HuH-7 (cell line): ENCODE measurements at regions not wholly inside any gene's neighbourhood (a gene's known extent, or its start where the extent isn't known, plus 50 kb on each side); places are given as distances from the start of the nearest gene placed in this dataset.
"Not testable (repeated sequence)": the region's sequence is repeated elsewhere in the genome, so short reads cannot be mapped to it uniquely, and the experiment has no call there.

ENCODE experiments used
- DNase-seq: peaks from one replicate; pipeline ENCODE4 v3.0.0; 2011; ENCODE audit warnings: low spot score

DNA sequence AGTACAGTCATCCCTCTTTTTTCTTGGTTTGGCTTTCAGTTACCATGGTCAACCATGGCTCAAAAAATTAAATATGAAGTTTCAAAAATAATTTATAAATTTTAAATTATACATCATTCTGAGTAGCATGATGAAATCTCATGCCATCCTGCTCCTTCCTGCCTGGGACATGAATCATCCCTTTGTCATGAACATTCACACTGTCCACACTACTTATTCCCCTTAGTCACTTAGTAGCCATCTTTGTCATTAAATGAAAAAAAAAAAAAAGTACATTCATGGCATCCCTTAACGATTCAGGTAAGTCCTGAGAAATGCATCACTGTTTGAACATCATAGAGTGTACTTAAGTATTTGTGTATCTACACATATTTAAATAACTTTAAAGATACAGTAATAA lies 1046.3 kb downstream of the ROBO2 start:
- DNase-seq, result no peak

DNA sequence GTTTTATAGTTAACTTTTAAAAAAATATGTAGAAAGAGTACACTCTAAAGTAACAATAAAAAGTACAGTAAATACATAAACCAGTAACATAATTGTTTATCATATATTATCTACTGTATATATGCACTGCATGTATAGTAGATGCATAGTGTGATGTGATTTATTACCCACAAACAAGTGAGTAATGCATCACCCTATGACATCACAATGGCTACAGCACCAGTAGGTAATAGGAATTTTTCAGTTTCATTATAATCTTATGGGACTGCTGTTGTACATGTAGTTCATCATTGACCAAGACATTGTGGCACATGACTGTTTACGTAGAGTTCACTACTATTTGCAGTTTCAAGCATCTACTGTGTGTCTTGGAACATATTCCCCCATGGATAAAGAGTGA lies 1047.2 kb downstream of the ROBO2 start:
- no peak for DNase-seq

GRCh38 chr3:78088006-78088405 lies 1048.1 kb downstream of the ROBO2 start:
- no peak for DNase-seq

DNA sequence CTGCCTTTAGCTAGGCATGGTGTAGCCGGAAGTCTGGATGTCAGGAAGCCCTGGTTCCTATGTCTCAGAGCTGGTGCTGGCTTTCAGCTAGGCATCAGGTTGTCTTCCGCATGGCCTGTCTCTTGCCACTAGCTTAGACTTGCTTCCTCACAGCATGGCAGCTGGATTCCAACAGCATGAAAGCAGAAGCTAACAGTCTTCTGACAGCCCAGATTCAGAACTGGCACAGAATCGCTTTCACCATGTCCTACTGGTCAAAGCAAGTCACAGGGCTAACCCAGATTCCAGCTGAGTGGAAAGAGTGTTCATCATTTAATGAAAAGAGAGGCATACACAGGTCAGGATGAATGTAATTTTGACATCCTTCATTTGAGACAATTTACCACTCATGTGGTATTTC lies 1050.5 kb downstream of the ROBO2 start:
- no peak for DNase-seq

GRCh38 chr3:78091478-78092119 lies 1051.7 kb downstream of the ROBO2 start:
- DNase-seq, result no peak

- DNase-seq, result not testable (repeated sequence)
Measured at GRCh38 chr3:78092574-78092973, 1052.7 kb downstream of the ROBO2 start.

GRCh38 chr3:78096488-78097255 lies 1056.8 kb downstream of the ROBO2 start:
- no peak for DNase-seq

GRCh38 chr3:78098367-78098766 lies 1058.5 kb downstream of the ROBO2 start:
- no peak for DNase-seq

DNA sequence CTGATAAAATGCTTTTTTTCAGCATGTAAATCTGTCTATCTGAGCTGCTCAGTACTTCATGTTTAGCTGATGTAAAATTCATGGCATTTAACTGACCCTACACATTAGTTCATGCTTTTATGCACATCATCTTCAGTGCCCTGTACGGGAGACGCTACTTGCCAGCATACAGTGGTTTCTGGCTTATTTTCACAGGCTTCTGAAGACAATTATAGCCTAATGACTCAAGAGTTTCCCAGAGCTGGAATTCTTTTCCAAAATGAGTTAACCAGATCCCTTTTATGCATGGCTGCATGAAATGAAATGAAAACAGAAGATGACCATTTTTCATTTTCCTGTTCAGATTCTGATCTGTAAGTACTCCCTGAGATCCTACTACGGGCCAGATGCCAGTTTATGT lies 1061.5 kb downstream of the ROBO2 start:
- DNase-seq, result no peak

DNA sequence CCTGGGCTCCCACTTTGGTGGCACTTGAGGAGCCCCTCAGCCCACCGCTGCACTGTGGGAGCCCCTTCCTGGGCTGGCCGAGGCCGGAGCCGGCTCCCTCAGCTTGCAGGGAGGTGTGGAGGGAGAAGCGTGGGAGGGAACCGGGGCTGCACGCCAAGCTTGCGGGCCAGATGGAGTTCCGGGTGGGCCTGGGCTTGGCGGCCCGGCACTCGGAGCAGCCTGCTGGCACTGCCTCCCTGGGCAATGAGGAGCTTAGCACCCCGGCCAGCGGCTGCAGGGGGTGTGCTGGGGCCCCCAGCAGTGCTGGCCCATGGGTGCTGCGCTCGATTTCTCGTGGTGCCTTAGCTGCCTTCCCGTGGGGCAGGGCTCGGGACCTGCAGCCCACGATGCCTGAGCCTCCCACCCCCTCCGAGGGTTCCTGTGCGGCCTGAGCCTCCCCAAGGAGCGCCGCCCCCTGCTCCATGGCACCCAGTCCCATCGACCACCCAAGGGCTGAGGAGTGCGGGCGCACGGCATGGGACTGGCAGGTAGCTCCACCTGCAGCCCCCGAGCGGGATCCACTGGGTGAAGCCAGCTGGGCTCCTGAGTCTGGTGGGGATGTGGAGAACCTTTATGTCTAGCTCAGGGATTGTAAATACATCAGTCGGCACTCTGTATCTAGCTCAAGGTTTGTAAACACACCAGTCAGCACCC lies 1068.5 kb downstream of the ROBO2 start:
- not testable (repeated sequence) for DNase-seq

DNA sequence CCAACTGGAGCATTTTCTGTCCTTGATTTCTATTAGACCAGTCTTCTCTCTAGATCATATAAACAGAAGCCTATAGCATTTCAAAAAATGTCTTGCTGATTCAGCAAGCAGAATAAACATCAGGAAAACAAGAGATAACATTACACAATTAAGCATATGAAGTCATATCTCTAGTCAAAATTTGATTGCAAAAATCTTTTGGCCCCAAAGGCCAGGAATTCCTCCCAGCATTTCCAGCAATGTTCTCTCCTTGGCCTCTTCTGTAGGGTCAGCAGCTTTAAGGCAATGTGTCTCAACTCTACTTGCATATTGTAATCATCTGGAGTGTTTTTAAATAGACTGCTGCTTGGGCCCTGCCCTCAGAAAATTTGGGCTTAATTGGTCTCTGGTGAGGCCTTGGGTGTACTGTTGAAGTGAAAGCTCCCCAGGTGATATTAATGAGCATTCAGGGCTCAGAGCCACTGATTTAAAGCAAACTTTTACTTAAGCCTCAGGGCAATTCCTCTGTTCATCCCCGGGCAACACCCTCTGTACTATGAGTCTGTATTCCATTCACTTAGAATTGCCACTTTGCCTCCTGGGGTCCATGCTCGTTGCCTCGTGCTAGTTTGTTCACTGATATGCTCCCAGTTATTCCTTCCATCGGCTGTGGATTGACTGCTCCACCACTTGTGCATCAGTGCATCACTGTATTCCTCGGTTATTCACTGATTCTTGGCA lies 1072.6 kb downstream of the ROBO2 start:
- DNase-seq, result no peak

DNA sequence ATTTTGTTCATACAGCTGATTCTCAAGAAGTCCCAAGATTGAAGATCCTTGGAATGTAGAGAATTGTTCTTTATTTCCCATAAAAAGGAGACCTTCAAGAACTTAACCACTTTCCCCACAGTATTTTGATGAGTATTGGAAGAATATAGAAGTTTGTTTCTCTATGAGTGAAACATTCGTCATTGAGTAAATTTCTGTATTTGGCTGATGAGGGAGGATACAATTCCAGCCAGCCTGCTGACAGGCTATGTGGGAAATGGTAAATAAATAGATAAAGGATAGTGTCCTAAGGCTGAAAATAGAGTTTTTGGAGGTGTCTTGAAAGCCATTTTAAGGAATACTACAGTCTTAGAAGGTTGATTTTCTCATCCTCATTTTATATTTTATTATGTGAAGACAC lies 1076.1 kb downstream of the ROBO2 start:
- no peak for DNase-seq

GRCh38 chr3:78116874-78117273 lies 1077.0 kb downstream of the ROBO2 start:
- DNase-seq, result no peak

GRCh38 chr3:78123058-78123457 lies 1083.2 kb downstream of the ROBO2 start:
- DNase-seq, result no peak

GRCh38 chr3:78129707-78130106 lies 1089.8 kb downstream of the ROBO2 start:
- no peak for DNase-seq

GRCh38 chr3:78130741-78131290 lies 1090.9 kb downstream of the ROBO2 start:
- no peak for DNase-seq

- no peak for DNase-seq
Measured at GRCh38 chr3:78134496-78134895, 1094.6 kb downstream of the ROBO2 start.

DNA sequence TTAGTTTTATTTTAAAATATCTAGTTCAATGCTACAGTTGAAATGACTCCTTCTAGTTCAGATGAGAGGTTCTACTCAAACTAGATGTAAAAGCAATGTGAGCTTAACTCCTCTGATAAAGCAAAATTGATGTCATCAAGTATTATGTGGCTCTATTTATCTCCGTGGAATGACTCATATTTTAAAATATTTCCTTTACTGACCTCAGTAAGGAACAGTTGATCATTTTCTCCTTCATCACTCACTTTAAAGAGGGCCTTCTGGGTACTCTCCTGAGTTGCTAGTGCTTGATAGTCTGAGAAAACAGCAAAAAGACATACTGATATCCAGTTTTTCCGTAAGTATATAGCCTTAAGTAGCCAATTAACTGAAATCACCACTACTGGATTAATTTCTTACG lies 1099.3 kb downstream of the ROBO2 start:
- no peak for DNase-seq

DNA sequence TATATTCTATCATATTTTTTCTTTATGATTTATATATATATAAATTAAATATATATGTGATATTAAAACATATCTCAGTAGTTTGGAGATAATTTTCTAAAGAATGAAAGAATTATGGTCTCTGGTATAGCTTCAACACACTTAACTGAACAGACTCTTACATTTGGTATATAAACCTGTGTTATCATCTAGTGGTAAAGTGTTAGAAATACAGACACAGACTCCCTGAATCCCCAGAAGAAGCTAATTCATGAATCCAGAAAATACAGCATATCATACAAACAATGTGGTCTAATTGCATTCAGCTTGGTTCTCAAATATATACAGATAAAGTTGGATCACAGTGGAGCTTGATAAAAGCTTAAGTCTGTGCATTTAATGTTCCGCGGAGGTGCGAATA lies 1100.4 kb downstream of the ROBO2 start:
- DNase-seq, result no peak

DNA sequence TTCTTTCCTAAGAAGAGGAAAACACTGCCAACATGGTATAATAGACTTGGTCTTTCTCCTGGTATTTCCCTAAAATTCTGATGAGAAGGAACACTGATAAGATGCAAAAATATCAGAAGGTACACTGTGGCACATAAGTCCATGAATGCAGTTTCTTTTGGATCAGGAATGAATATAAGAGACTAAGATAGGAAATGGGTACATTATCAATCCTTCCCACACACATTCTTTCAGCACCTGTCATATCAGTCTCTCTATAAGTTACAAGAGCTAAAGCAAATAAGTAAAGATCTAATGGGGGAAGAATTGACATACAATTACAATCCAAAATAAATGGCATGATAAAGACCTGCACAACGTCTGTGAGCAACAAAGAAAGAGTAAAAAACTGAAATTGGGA lies 1101.0 kb downstream of the ROBO2 start:
- no peak for DNase-seq

DNA sequence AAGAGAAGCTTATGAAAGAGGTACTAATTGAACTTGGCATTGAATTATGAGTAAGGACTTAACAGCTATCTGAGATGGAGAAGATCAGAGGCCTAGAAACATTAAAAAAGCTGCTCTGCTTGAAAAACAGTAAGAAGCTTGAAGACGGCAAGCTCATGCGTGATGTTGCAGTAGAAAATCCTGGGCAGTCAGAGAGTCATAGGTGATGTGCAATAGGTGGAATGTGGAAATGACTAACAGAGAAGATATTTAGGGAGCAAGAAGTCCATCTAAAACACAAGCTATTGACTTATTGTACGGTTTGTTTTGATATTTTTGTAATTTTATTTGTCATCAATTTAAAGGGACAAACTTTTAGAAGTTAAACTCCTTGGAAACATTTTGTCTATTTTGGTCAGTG lies 1101.4 kb downstream of the ROBO2 start:
- no peak for DNase-seq

DNA sequence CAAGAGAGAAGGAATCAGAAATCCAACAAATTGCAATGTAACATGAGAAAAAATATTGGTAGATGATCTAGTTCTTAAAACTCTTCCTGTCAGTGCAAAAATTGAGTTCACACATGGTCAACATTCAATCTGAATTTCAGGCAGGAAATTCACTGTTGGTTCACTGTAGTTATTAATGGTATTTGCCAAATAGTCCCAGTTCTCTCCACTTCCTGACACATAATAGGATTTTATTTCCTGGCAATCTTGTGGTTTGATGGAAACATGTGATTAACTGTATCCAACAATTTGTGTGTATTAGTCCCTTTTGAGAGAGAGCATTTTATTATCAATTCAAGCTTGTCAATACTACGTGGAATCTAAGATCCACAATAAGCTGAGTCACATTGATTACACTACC lies 1103.1 kb downstream of the ROBO2 start:
- DNase-seq, result no peak
